HG02763 (cell line): ENCODE measurements at regions not wholly inside any gene's neighbourhood (a gene's known extent, or its start where the extent isn't known, plus 50 kb on each side); places are given as distances from the start of the nearest gene placed in this dataset.
A peak's percentile ranks its signal among the peaks of the same experiment; 100 is the strongest.
"Not testable (repeated sequence)": the region's sequence is repeated elsewhere in the genome, so short reads cannot be mapped to it uniquely, and the experiment has no call there.

Source experiments
- ATAC-seq: cut with Tn5 transposase; IDR thresholded peaks from one replicate; pipeline ENCODE4 v1.9.1; 2021; ENCODE audit warnings: mild to moderate bottlenecking, moderate library complexity; ENCODE audit not compliant: unreplicated experiment

- peak; percentile 53 for ATAC-seq
Observed at GRCh38 chr2:113551637-113552318, 53.3 kb downstream of the FOXD4L1 start.

GRCh38 chr2:113559820-113560219 is 61.4 kb downstream of the FOXD4L1 start:
- not testable (repeated sequence) for ATAC-seq

DNA sequence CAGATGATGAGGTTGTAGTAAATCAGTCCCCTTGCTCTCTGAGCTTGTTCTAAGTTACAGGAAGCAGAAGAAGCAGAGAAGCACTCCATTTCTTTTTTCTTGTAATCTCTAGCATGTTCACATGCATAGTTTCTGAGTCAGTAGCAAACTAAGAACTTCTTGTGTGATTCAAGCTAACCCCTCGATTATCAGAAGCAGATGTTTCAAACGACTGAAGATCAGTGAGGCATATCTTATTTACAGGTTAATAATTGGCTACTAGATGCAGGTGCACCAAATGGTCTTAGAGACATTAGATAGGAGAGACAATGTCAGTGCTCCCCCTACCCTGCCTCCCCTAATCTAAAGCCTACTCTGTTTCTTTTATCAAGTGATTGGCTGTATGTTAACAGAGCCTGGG is 64.2 kb downstream of the FOXD4L1 start:
- ATAC-seq = peak; percentile 84

GRCh38 chr2:113566674-113567480 is 60.2 kb upstream of the RABL2A start:
- ATAC-seq = not testable (repeated sequence)

- ATAC-seq = not testable (repeated sequence)
Observed at GRCh38 chr2:113567481-113567849, 59.6 kb upstream of the RABL2A start.

DNA sequence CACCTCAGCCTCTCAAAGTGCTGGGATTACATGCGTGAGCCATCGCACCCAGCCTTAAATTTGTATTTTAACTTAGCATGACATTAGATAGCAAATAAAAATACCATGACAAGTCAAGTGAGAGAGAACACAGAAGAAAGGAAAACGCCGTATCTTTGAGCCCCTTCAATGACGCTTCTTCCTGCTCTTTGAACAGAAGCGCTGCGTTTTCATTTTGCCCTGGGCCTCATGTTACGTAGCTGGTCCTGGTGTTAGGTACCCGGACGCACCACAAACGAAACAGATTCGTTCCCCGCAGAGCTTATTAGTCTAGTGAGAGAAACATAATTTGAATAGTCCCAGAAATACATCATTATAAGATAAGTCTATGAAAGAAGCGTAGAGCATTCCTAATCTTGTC is 58.8 kb upstream of the RABL2A start:
- ATAC-seq = not testable (repeated sequence)

GRCh38 chr2:113570082-113570481 is 57.0 kb upstream of the RABL2A start:
- ATAC-seq = not testable (repeated sequence)

GRCh38 chr2:113570509-113571009 is 56.5 kb upstream of the RABL2A start:
- ATAC-seq = not testable (repeated sequence)

DNA sequence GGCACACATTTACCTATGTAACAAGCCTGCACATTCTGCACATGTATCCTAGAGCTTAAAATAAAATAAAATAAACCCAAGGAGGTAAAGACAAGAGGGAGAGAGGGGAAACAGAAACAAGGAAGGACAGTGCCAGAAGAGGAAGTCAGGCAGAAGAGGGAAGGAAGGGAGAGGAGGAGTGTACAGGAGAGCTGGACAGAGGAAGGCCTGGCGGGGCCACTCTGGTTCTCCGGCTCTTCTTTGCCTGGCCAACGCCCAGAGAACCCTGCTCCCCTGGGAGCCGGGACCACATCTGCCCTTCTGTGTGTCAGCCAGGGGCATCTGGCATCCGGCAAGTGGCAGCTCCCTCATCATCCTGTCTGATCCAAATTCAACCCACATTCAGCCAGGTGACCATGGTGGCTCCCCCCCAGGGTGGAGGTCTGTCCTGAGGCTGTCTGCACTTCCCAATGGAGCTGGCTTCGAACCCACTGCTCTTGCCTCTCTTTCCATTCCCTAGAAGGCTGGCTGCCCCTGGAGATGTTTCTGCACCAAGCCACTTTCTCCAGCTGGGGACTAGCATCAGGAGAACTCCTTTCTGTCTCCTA is 55.5 kb upstream of the RABL2A start:
- not testable (repeated sequence) for ATAC-seq

GRCh38 chr2:113575721-113576120 is 51.3 kb upstream of the RABL2A start:
- ATAC-seq = not testable (repeated sequence)

DNA sequence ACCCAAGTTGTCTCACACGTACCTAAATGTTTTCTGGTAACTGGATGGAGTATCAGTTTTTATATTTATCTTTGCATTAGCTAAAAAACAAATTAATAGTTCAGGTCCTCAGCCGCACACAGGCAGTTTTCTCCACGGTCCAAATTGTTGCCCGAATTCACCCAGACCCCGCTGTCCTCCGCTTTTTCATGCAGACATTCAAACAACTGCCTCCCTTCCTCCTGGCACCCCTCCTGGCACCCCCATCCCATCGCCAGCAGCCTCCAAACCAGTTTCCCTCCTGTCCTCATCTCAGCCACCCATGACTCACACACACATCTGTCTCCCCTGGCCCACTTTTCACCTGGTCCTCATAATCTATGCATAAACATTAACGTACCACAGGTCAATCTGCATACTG is 50.7 kb upstream of the RABL2A start:
- not testable (repeated sequence) for ATAC-seq
